ENCODE measurements at regions not wholly inside any gene's neighbourhood (a gene's known extent, or its start where the extent isn't known, plus 50 kb on each side); places are given as distances from the start of the nearest gene placed in this dataset.
"Not testable (repeated sequence)": the region's sequence is repeated elsewhere in the genome, so short reads cannot be mapped to it uniquely, and the experiment has no call there.

DNA sequence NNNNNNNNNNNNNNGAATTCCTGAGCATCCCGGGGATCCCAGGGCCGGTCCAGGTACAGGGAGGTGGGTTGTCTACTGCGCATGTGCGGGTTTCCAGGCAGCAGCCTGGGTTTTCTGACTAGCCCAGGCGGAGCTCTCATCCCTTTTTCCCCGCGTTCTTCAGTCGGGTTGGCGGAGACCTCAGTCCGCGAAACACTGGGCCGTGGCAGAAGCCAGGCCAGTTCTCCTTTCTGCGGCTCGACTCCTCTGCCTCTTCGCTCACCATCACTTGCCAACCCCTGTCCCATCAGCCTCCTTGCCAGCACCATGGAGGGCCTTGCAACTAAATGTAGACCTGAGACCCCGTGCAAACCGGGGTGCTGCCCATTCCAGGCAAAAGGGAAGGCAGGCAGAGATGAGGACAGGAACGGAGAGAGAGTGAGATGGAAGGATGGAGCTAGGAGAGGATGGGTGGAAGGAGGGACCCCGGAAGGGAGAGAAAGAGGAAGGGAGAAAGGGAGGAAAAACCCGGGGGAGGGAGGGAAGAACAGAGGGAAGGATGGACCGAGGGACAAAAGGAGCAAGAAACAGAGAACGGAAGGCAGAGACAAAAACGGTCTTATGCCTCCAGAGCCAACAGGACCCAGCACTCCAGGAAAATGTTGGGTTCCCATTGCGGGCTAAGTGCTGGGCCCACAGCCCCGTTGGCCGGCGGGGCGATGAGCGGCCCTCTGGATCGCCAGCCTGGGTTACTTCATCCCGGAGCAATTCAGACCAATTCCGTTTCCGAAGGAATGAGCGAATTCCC lies 445.4 kb upstream of the DEFB115 start:
- Histone ChIP-seq H3K4me3 (ENCODE audit: low read length in 2 of 2) (no peak overlapping the region), H3K27ac (ENCODE audit: low read depth in 1 of 2, low read length in 2 of 2) (no peak overlapping the region), H3K9me3 (ENCODE audit: control insufficient read depth, low read length) (no peaks in the 10 kb centered on the region), H3K36me3 (ENCODE audit: control insufficient read depth in 1 of 2, insufficient read depth in 2 of 2, low read length in 1 of 2) (no peaks in the 10 kb centered on the region), H3K27me3 (ENCODE audit: control insufficient read depth in 1 of 2, insufficient read depth in 2 of 2, low read length in 1 of 2) (no peaks in the 10 kb centered on the region), H3K4me1 (ENCODE audit: control insufficient read depth in 1 of 2, insufficient read depth in 2 of 2, low read length in 2 of 2) (no peaks in the 10 kb centered on the region)
- intact Hi-C loops (cut with DNase I): no loop called here
- 66 to 70% methylated on average over 33 to 34 of the region's 34 CpGs for WGBS, 2 donors
- peak; percentile 85 for ATAC-seq (ENCODE audit: low FRiP score)
- DNase-seq: peak in 1 of 2 donors; percentile 71

DNA sequence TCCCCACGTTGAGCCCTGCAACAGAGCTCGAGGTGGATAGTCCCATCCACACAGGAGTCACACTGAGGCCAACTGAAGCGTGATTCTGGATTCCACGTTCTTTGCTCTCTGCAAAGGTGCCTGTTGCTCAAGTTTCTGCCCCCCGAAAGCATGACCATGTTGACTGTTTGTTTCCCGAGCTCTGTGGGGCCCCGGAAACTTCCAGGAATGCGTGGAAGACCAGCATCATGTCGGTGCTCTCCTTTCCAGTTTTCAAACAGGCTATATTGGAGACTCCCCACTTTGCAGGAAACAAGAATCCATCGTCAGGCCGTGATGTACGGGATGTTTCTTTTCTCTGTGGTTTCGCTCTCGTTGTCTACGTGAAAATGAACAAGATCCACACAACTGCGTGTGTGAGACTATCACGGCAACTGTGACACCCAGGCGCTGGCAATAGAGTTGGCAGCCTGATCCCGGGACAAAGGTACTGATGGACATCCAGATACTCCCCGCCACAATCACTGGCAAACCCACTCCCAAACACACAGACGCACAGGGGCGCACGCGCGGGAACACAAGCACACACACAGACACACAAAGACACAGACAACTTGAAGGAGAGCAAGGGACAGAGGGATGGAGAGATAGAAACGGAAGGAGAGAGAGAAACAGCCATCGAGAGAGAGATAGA lies 444.6 kb upstream of the DEFB115 start:
- no peak overlapping the region for H3K4me3 ChIP-seq (ENCODE audit: low read length in 2 of 2)
- no peaks in the 10 kb centered on the region for H3K9me3 ChIP-seq (ENCODE audit: control insufficient read depth, low read length)
- H3K36me3 ChIP-seq (ENCODE audit: control insufficient read depth in 1 of 2, insufficient read depth in 2 of 2, low read length in 1 of 2): no peaks in the 10 kb centered on the region
- intact Hi-C loops (cut with DNase I): no loop called here
- 73 to 76% methylated on average over 27 of the region's 27 CpGs for WGBS, 2 donors
- no peak overlapping the region for H3K27ac ChIP-seq (ENCODE audit: low read depth in 1 of 2, low read length in 2 of 2)
- no peaks in the 10 kb centered on the region for H3K27me3 ChIP-seq (ENCODE audit: control insufficient read depth in 1 of 2, insufficient read depth in 2 of 2, low read length in 1 of 2)
- DNase-seq (no peak), ATAC-seq (ENCODE audit: low FRiP score) (no peak)
- no peaks in the 10 kb centered on the region for H3K4me1 ChIP-seq (ENCODE audit: control insufficient read depth in 1 of 2, insufficient read depth in 2 of 2, low read length in 2 of 2)

DNA sequence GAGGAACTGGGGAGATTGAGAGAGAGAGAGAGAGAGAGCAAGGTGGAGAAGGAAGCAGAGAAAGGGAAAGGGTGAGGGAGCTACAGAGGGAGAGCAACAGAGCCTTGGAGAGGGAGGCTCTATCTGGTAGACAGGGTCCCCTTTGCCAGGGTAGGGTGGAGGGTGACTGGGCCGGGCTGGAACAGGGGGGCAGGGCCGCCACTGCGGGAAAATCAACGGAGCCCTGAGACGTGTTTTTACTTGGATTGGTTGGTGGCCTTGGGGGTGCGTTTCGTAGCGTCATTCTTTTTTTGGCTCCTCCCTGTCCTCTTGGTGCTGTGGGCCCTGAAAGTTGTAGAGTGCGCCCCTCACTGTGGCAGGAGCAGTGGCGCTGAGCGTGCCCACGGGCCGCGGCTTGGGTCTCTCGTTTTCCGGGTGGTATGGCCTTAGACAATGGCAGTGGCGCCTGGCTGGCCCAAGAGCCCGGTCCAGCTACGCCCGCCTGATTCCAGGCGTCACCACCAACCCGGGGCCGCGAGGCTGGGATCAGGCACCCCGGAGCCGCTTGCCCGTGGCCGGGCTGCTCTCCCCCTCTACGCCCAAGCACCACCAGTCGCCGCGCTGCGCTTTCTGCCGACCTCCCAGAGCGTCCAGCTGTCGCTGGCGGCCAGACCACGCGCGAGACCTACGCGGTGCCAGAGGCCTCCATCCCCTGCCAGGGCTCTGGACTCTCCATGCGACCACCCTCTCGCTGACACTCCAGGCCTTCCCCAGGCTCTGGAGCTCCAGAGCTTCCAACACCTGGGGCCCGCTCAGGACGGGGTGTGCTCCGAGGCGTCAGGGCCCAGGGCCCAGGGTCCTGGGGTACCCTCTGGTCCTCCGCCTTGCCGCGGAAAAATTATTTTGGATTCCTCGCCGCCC lies 443.8 kb upstream of the DEFB115 start:
- H3K9me3 ChIP-seq (ENCODE audit: control insufficient read depth, low read length); H3K4me1 ChIP-seq (ENCODE audit: control insufficient read depth in 1 of 2, insufficient read depth in 2 of 2, low read length in 2 of 2); H3K36me3 ChIP-seq (ENCODE audit: control insufficient read depth in 1 of 2, insufficient read depth in 2 of 2, low read length in 1 of 2); H3K4me3 ChIP-seq (ENCODE audit: low read length in 2 of 2); intact Hi-C loops (cut with DNase I); H3K27me3 ChIP-seq (ENCODE audit: control insufficient read depth in 1 of 2, insufficient read depth in 2 of 2, low read length in 1 of 2); H3K27ac ChIP-seq (ENCODE audit: low read depth in 1 of 2, low read length in 2 of 2): not testable (repeated sequence)
- ATAC-seq (ENCODE audit: low FRiP score) (peak; percentile 73), DNase-seq (peak; percentile 59 to 87)
- 80 to 83% methylated on average over 53 of the region's 53 CpGs for WGBS, 2 donors

DNA sequence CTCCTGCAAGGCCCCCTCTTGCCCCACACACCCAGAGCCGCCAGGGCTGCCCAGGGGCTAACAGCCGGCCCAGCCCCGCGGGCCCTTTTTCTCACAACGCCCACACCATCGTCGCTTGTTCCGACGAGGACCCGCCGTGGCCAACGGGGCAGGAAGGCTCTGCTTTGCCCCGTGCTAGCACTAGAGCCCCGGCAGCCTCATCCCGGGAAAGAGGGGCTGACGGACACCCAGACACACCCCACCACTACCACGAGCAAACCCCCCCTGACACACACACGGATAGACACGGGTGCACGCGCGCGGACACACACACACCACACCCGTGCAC lies 443.2 kb upstream of the DEFB115 start:
- H3K36me3 ChIP-seq (ENCODE audit: control insufficient read depth in 1 of 2, insufficient read depth in 2 of 2, low read length in 1 of 2); intact Hi-C loops (cut with DNase I); H3K4me3 ChIP-seq (ENCODE audit: low read length in 2 of 2); H3K27me3 ChIP-seq (ENCODE audit: control insufficient read depth in 1 of 2, insufficient read depth in 2 of 2, low read length in 1 of 2); H3K9me3 ChIP-seq (ENCODE audit: control insufficient read depth, low read length); H3K27ac ChIP-seq (ENCODE audit: low read depth in 1 of 2, low read length in 2 of 2); H3K4me1 ChIP-seq (ENCODE audit: control insufficient read depth in 1 of 2, insufficient read depth in 2 of 2, low read length in 2 of 2); DNase-seq: not testable (repeated sequence)
- ATAC-seq (ENCODE audit: low FRiP score): peak; percentile 68
- WGBS, 2 donors: 69 to 74% methylated on average over 24 of the region's 24 CpGs

DNA sequence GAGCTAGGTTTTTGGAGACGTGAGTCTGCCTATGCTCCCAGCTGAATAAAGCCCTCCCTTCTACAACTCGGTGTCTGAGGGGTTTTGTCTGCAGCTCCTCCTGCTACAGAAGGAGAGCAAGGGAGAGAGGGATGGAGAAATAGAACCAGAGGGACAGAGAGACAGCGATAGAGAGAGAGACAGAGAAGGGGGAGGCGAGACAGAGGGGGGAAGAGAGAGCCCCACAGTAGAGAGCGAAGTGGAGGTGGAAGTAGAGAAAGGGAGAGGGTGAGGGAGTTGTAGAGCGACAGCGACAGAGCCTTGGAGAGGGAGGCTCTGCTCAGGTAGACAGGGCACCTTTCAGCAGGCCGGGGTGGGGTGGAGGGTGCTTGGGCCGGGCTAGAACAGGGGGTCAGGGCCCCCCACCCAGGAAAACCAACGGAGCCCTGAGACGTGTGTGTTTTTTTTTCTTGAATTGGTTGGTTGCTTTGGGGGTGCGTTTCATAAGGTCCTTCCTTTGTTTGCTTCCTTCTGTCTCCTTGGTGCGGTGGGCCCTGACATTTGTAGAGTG lies 442.4 kb upstream of the DEFB115 start:
- WGBS, 2 donors: 71 to 75% methylated on average over 13 of the region's 13 CpGs
- H3K27ac ChIP-seq (ENCODE audit: low read depth in 1 of 2, low read length in 2 of 2); H3K9me3 ChIP-seq (ENCODE audit: control insufficient read depth, low read length); H3K27me3 ChIP-seq (ENCODE audit: control insufficient read depth in 1 of 2, insufficient read depth in 2 of 2, low read length in 1 of 2); H3K36me3 ChIP-seq (ENCODE audit: control insufficient read depth in 1 of 2, insufficient read depth in 2 of 2, low read length in 1 of 2); H3K4me3 ChIP-seq (ENCODE audit: low read length in 2 of 2); H3K4me1 ChIP-seq (ENCODE audit: control insufficient read depth in 1 of 2, insufficient read depth in 2 of 2, low read length in 2 of 2); intact Hi-C loops (cut with DNase I): not testable (repeated sequence)
- DNase-seq (peak; percentile 53 to 87), ATAC-seq (ENCODE audit: low FRiP score) (peak; percentile 58)

DNA sequence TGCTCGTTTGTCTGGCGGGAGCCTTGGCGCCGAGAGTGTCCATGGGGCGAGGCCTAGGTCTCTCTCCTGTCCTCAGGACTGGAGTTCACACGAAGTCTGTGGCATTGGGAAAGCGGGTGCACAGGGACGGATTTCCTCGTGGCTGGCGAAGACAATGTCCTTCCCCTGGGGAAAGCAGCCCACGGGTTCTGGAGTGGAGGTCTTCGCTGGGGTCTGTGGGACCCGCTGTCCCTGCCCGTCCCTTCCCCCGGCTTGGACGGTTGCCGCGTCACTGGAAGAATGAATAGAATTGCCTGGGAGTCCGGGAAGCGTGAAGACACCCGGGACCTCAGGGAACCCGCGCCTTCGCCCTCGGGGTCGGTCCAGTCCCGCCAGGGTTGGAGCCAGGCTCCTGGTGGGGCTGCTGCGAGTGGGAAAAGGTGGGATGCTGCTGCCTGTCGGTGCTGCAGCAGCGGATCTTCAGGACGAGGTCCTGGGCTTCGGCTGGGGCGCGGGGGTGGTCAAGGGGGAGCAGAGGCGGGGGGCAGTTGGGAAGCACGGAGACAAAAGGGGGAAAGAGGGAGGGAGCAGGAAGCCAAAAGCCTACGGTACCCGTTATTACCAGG lies 441.8 kb upstream of the DEFB115 start:
- 69 to 78% methylated on average over 38 of the region's 38 CpGs for WGBS, 2 donors
- Histone ChIP-seq H3K27me3 (ENCODE audit: control insufficient read depth in 1 of 2, insufficient read depth in 2 of 2, low read length in 1 of 2) (no peaks in the 10 kb centered on the region), H3K4me3 (ENCODE audit: low read length in 2 of 2) (no peak overlapping the region), H3K4me1 (ENCODE audit: control insufficient read depth in 1 of 2, insufficient read depth in 2 of 2, low read length in 2 of 2) (no peaks in the 10 kb centered on the region), H3K27ac (ENCODE audit: low read depth in 1 of 2, low read length in 2 of 2) (no peak overlapping the region), H3K36me3 (ENCODE audit: control insufficient read depth in 1 of 2, insufficient read depth in 2 of 2, low read length in 1 of 2) (no peaks in the 10 kb centered on the region), H3K9me3 (ENCODE audit: control insufficient read depth, low read length) (no peaks in the 10 kb centered on the region)
- no peak for DNase-seq
- intact Hi-C loops (cut with DNase I): no loop called here
- peak; percentile 79 for ATAC-seq (ENCODE audit: low FRiP score)

DNA sequence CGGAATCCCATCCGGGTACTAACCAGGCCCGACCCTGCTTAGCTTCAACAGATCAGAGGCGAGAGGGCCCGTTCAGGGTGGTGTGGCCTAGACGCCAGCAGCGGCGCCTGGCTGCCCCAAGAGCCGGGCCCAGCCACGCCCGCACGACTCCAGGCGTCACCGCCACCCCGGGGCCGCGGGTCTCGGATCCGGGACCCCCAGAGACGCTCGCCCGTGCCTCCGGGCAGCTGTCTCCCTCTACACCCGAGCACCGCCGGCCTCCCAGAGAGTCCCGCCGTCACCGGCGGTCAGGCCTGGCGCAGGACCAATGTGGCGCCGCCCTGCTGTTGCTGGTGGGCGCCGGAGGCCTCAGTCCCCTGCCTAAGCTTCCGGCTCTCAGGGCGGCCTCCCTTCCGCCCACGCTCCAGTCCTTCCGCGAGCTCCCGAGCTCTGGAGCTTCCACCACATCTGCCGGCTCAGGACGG lies 441.2 kb upstream of the DEFB115 start:
- DNase-seq (peak in 1 of 2 donors; percentile 58), ATAC-seq (ENCODE audit: low FRiP score) (no peak)
- no peak overlapping the region for H3K4me3 ChIP-seq (ENCODE audit: low read length in 2 of 2)
- H3K9me3 ChIP-seq (ENCODE audit: control insufficient read depth, low read length): no peaks in the 10 kb centered on the region
- WGBS, 2 donors: 61 to 70% methylated on average over 43 to 44 of the region's 44 CpGs
- no peak overlapping the region for H3K27ac ChIP-seq (ENCODE audit: low read depth in 1 of 2, low read length in 2 of 2)
- no peaks in the 10 kb centered on the region for H3K36me3 ChIP-seq (ENCODE audit: control insufficient read depth in 1 of 2, insufficient read depth in 2 of 2, low read length in 1 of 2)
- intact Hi-C loops (cut with DNase I): no loop called here
- H3K4me1 ChIP-seq (ENCODE audit: control insufficient read depth in 1 of 2, insufficient read depth in 2 of 2, low read length in 2 of 2): no peaks in the 10 kb centered on the region
- H3K27me3 ChIP-seq (ENCODE audit: control insufficient read depth in 1 of 2, insufficient read depth in 2 of 2, low read length in 1 of 2): no peaks in the 10 kb centered on the region

DNA sequence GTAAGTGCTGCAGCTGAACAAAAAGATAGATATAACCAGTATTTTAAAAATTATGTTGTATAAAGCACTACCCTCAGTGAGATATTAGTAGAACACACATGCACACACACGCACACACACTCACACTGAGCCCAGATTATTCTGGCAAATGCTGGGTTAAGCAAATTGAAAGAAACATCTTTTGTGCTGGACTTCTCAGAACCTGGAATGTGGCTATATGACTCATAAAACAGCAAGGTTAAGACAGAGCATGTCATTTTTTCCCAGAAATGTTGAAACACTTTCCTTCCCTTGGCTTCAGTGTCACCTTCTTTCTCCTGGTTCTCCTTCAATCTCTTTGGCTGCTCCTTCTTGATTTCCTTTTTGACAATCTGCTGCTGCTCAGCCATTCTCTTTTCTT lies 435.8 kb upstream of the DEFB115 start:
- intact Hi-C loops (cut with DNase I); H3K4me3 ChIP-seq (ENCODE audit: low read length in 2 of 2); H3K36me3 ChIP-seq (ENCODE audit: control insufficient read depth in 1 of 2, insufficient read depth in 2 of 2, low read length in 1 of 2); H3K27me3 ChIP-seq (ENCODE audit: control insufficient read depth in 1 of 2, insufficient read depth in 2 of 2, low read length in 1 of 2); DNase-seq; H3K9me3 ChIP-seq (ENCODE audit: control insufficient read depth, low read length); H3K4me1 ChIP-seq (ENCODE audit: control insufficient read depth in 1 of 2, insufficient read depth in 2 of 2, low read length in 2 of 2); H3K27ac ChIP-seq (ENCODE audit: low read depth in 1 of 2, low read length in 2 of 2); ATAC-seq (ENCODE audit: low FRiP score): not testable (repeated sequence)
- 66 to 68% methylated on average over 1 of the region's 1 CpG for WGBS, 2 donors

Measured in aorta (tissue), 5 donors.